ENCODE measurements at regions not wholly inside any gene's neighbourhood (a gene's known extent, or its start where the extent isn't known, plus 50 kb on each side); places are given as distances from the start of the nearest gene placed in this dataset.

- ChIA-PET POLR2A (ENCODE audit: unreplicated experiment) (no interaction called here), CTCF (no interaction called here)
- Histone ChIP-seq H2BK15ac (ENCODE audit: low read depth, low read length) (no peak overlapping the region), H2BK120ac (ENCODE audit: low read depth, low read length) (no peak overlapping the region), H3K18ac (ENCODE audit: low read depth, low read length) (no peak overlapping the region), H3K4ac (ENCODE audit: low read depth, low read length) (no peak overlapping the region), H3K27ac (ENCODE audit: insufficient read depth, low read length) (no peak overlapping the region), H2BK5ac (ENCODE audit: low read depth, low read length, poor library complexity, severe bottlenecking) (no peak overlapping the region), H4K20me1 (ENCODE audit: insufficient read depth, low read length) (no peaks in the 10 kb centered on the region), H3K27me3 (ENCODE audit: control insufficient read depth, insufficient read depth, low read length) (no peaks in the 10 kb centered on the region), H2AK9ac (replicated peaks; ENCODE audit: low read depth, low read length, poor library complexity) (no peak overlapping the region), H3K9ac (ENCODE audit: low read depth, low read length) (no peak overlapping the region), H3K4me2 (ENCODE audit: low read depth, low read length) (no peak overlapping the region), H2AFZ (replicated peaks; ENCODE audit: low read length, poor library complexity) (no peak overlapping the region), H2AK5ac (ENCODE audit: low read depth, low read length) (no peak overlapping the region), H3K36me3 (ENCODE audit: control insufficient read depth, insufficient read depth, low read length) (no peaks in the 10 kb centered on the region), H3K56ac (ENCODE audit: extremely low read depth, insufficient read depth, low read length) (no peak overlapping the region), H3K9me3 (ENCODE audit: control insufficient read depth, insufficient read depth, low read length) (peaks cover 18% of the 10 kb centered on the region), H3K14ac (replicated peaks; ENCODE audit: low read depth, low read length) (no peak overlapping the region), H3K4me3 (ENCODE audit: insufficient read depth, low read depth, low read length) (no peak overlapping the region), H4K5ac (ENCODE audit: low read depth, low read length) (no peak overlapping the region), H4K91ac (ENCODE audit: insufficient read depth, low read depth, low read length) (no peak overlapping the region), H4K8ac (ENCODE audit: low read depth in 2 of 2, low read length in 2 of 2) (no peak overlapping the region), H2BK20ac (ENCODE audit: low read depth, low read length) (no peak overlapping the region), H3K79me1 (ENCODE audit: low read depth in 1 of 2, low read length in 2 of 2) (no peaks in the 10 kb centered on the region), H3K4me1 (ENCODE audit: control insufficient read depth, insufficient read depth, low read length) (no peaks in the 10 kb centered on the region), H3K23ac (ENCODE audit: low read depth, low read length) (no peak overlapping the region), H3K9me1 (ENCODE audit: insufficient read depth, low read length) (no peaks in the 10 kb centered on the region)
- no TSS peak for BruUV-seq (replicated peaks)
- ATAC-seq (ENCODE audit: low read depth) (no peak), DNase-seq (no peak)
- intact Hi-C loops (cut with micrococcal nuclease) = no loop called here
- whole genome bisulfite sequencing, 2 experiments (ENCODE audit: extremely low coverage in 2 of 2, insufficient read length in 1 of 2) = no CpG with 5 or more reads among the region's 2 CpGs
- in situ Hi-C loops (cut with MboI; ENCODE audit: low sequenced_read_pairs) = no loop called here
- no peak for TF ChIP-seq MAFK (IDR thresholded peaks at IDR 0.05; ENCODE audit: low read depth, low read length)
- no peak for TF ChIP-seq NFE2L2 (IDR thresholded peaks at IDR 0.05; ENCODE audit: low read depth, low read length)
- TF ChIP-seq RAD21 (IDR thresholded peaks at IDR 0.05; ENCODE audit: low read length) = no peak
- TF ChIP-seq CHD1 (IDR thresholded peaks at IDR 0.05; ENCODE audit: low read depth, low read length) = no peak
- TF ChIP-seq POLR2A (IDR thresholded peaks at IDR 0.05; ENCODE audit: low read depth, low read length) = no peak
- TF ChIP-seq RFX5 (IDR thresholded peaks at IDR 0.05; ENCODE audit: low read depth, low read length) = no peak
- dilution Hi-C loops (cut with HindIII; ENCODE audit: low sequenced_read_pairs, unreplicated experiment) = no loop called here
Observed at GRCh38 chr7:10121631-10122030, 852.0 kb upstream of the PHF14 start.

Measured in IMR-90 (cell line).